ENCODE measurements at regions not wholly inside any gene's neighbourhood (a gene's known extent, or its start where the extent isn't known, plus 50 kb on each side); places are given as distances from the start of the nearest gene placed in this dataset.

DNA sequence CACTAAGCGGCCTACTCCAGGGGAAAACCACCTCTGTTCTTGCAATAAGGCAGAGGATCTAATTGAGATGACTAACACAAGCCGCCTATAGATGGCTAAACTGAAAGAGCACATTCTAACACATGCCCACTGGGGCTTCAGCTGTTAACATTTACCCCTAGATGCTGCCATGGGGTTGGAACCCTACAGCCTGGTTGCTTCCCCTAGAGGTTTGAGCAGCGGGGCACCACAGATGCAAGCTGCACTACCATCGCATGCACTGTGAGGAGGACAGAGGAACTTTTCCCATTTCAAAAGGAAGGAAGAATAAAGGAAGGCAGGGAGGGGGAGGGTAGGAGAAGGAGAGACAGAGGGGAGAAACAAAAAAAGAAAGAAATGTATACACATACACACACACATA, 465.8 kb upstream of the PCDH15 start:
- TF ChIP-seq, protein P1, sequence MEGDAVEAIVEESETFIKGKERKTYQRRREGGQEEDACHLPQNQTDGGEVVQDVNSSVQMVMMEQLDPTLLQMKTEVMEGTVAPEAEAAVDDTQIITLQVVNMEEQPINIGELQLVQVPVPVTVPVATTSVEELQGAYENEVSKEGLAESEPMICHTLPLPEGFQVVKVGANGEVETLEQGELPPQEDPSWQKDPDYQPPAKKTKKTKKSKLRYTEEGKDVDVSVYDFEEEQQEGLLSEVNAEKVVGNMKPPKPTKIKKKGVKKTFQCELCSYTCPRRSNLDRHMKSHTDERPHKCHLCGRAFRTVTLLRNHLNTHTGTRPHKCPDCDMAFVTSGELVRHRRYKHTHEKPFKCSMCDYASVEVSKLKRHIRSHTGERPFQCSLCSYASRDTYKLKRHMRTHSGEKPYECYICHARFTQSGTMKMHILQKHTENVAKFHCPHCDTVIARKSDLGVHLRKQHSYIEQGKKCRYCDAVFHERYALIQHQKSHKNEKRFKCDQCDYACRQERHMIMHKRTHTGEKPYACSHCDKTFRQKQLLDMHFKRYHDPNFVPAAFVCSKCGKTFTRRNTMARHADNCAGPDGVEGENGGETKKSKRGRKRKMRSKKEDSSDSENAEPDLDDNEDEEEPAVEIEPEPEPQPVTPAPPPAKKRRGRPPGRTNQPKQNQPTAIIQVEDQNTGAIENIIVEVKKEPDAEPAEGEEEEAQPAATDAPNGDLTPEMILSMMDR (conservative IDR thresholded peaks at IDR 0.05), result no peak
- no peak for TF ChIP-seq ZFX (IDR thresholded peaks at IDR 0.05)

All from C4-2B (cell line).